ENCODE measurements at regions not wholly inside any gene's neighbourhood (a gene's known extent, or its start where the extent isn't known, plus 50 kb on each side); places are given as distances from the start of the nearest gene placed in this dataset.
"Not testable (repeated sequence)": the region's sequence is repeated elsewhere in the genome, so short reads cannot be mapped to it uniquely, and the experiment has no call there.

DNA sequence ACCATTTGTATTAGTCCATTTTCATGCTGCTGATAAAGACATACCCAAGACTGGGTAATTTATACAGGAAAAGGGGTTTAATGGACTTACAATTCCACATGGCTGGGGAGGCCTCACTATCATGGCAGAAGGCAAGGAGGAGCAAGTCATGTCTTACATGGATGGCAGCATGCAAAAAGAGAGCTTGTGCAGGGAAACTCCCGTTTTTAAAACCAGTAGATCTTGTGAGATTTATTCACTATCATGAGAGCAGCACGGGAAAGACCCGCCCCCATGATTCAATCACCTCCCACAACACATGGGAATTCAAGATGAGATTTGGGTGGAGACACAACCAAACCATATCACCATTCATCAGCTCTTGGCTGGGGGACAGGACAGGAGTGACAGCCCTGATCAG lies 189.0 kb downstream of the UACA start:
- not testable (repeated sequence) for TF ChIP-seq CTCF (IDR thresholded peaks at IDR 0.05); POLR2A (IDR thresholded peaks at IDR 0.05); EP300 (IDR thresholded peaks at IDR 0.05; ENCODE audit: low read depth)

Measured in transverse colon (tissue), 3 donors.